ENCODE measurements at regions not wholly inside any gene's neighbourhood (a gene's known extent, or its start where the extent isn't known, plus 50 kb on each side); places are given as distances from the start of the nearest gene placed in this dataset.

GRCh38 chr6:163867518-163868292, 453.2 kb downstream of the QKI start:
- ATAC-seq = no peak
- Histone ChIP-seq H3K27ac (no peak overlapping the region), H3K4me3 (no peak overlapping the region), H3K36me3 (no peaks in the 10 kb centered on the region), H3K27me3 (no peaks in the 10 kb centered on the region), H3K4me1 (no peaks in the 10 kb centered on the region), H3K9me3 (no peaks in the 10 kb centered on the region)
- WGBS, 2 donors (ENCODE audit: low coverage in 1 of 2) = 56 to 60% methylated on average over 11 to 16 of the region's 31 CpGs
- TF ChIP-seq POLR2AphosphoS5 (IDR thresholded peaks at IDR 0.05) = no peak
- TF ChIP-seq EP300 (IDR thresholded peaks at IDR 0.05) = no peak
- TF ChIP-seq POLR2A (IDR thresholded peaks at IDR 0.05) = no peak
- TF ChIP-seq, protein P1, sequence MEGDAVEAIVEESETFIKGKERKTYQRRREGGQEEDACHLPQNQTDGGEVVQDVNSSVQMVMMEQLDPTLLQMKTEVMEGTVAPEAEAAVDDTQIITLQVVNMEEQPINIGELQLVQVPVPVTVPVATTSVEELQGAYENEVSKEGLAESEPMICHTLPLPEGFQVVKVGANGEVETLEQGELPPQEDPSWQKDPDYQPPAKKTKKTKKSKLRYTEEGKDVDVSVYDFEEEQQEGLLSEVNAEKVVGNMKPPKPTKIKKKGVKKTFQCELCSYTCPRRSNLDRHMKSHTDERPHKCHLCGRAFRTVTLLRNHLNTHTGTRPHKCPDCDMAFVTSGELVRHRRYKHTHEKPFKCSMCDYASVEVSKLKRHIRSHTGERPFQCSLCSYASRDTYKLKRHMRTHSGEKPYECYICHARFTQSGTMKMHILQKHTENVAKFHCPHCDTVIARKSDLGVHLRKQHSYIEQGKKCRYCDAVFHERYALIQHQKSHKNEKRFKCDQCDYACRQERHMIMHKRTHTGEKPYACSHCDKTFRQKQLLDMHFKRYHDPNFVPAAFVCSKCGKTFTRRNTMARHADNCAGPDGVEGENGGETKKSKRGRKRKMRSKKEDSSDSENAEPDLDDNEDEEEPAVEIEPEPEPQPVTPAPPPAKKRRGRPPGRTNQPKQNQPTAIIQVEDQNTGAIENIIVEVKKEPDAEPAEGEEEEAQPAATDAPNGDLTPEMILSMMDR (IDR thresholded peaks at IDR 0.05) = no peak

DNA sequence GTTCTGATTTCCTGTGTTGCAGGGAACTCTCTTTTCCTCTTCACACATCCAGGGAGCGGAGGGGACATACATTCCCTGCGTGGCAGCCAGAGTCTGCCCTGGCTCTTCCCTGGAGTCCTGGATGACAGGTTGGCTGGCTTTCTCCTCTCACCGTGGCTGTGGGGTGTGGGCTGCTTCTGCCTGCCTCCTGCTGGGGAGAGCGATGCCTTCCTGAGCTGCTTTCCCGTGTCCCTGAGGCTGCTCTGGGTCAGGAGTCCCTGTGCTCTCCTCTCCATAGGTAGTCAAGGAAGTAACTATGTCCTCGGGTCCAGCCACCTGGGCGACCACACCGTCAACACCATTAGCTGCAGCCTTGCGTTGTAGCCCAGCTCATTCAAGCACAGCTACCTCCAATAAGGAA, 451.7 kb downstream of the QKI start:
- Histone ChIP-seq H3K9me3 (no peaks in the 10 kb centered on the region), H3K36me3 (no peaks in the 10 kb centered on the region), H3K4me3 (no peak overlapping the region), H3K27ac (no peak overlapping the region), H3K4me1 (no peaks in the 10 kb centered on the region), H3K27me3 (no peaks in the 10 kb centered on the region)
- 69 to 78% methylated on average over 3 to 4 of the region's 9 CpGs for WGBS, 2 donors (ENCODE audit: low coverage in 1 of 2)
- TF ChIP-seq EP300 (IDR thresholded peaks at IDR 0.05) = no peak
- no peak for TF ChIP-seq POLR2AphosphoS5 (IDR thresholded peaks at IDR 0.05)
- TF ChIP-seq POLR2A (IDR thresholded peaks at IDR 0.05) = no peak
- TF ChIP-seq, protein P1 (IDR thresholded peaks at IDR 0.05) = no peak
- no peak for ATAC-seq

- WGBS, 2 donors (ENCODE audit: low coverage in 1 of 2) = 100% methylated on average over 1 of the region's 6 CpGs; no CpG with 5 or more reads in 1 of the 2 donors
- no peak overlapping the region for H3K4me3 ChIP-seq
- no peaks in the 10 kb centered on the region for H3K36me3 ChIP-seq
- ATAC-seq = no peak
- no peak overlapping the region for H3K27ac ChIP-seq
- H3K9me3 ChIP-seq = no peaks in the 10 kb centered on the region
- no peaks in the 10 kb centered on the region for H3K27me3 ChIP-seq
- no peaks in the 10 kb centered on the region for H3K4me1 ChIP-seq
- TF ChIP-seq POLR2AphosphoS5 (IDR thresholded peaks at IDR 0.05) (no peak), EP300 (IDR thresholded peaks at IDR 0.05) (no peak), POLR2A (IDR thresholded peaks at IDR 0.05) (no peak)
- TF ChIP-seq, protein P1 (IDR thresholded peaks at IDR 0.05) = no peak
Observed at GRCh38 chr6:163863565-163863964, 449.0 kb downstream of the QKI start.

DNA sequence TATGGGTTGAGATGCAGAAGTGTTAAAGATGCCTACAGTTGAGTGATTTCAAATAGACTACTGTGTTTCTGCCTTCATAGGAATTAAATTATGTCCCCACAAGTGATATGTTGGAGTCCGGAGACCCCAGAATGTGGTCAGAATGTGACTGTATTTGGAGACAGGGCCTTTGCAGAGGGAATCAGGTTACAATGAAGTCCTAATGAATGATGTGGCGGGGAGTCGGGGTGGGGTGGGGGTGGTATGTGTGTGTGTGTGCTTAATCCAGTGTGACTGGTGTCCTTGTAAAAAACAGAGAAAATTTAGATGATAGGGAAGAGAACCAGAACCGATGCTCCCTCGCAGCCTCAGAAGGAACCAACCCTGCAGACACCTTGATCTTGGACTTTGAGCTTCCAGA, 448.2 kb downstream of the QKI start:
- Histone ChIP-seq H3K4me1 (no peaks in the 10 kb centered on the region), H3K4me3 (no peak overlapping the region), H3K9me3 (no peaks in the 10 kb centered on the region), H3K36me3 (no peaks in the 10 kb centered on the region), H3K27ac (no peak overlapping the region), H3K27me3 (no peaks in the 10 kb centered on the region)
- ATAC-seq = no peak
- WGBS, 2 donors (ENCODE audit: low coverage in 1 of 2) = 79 to 82% methylated on average over 5 of the region's 5 CpGs
- no peak for TF ChIP-seq POLR2AphosphoS5 (IDR thresholded peaks at IDR 0.05)
- TF ChIP-seq EP300 (IDR thresholded peaks at IDR 0.05) = no peak
- TF ChIP-seq, protein P1 (IDR thresholded peaks at IDR 0.05) = no peak
- no peak for TF ChIP-seq POLR2A (IDR thresholded peaks at IDR 0.05)

GRCh38 chr6:163861627-163862026, 447.1 kb downstream of the QKI start:
- Histone ChIP-seq H3K36me3 (no peaks in the 10 kb centered on the region), H3K4me3 (no peak overlapping the region), H3K27ac (no peak overlapping the region), H3K9me3 (no peaks in the 10 kb centered on the region), H3K27me3 (no peaks in the 10 kb centered on the region), H3K4me1 (no peaks in the 10 kb centered on the region)
- 85 to 90% methylated on average over 6 to 7 of the region's 8 CpGs for WGBS, 2 donors (ENCODE audit: low coverage in 1 of 2)
- no peak for ATAC-seq
- TF ChIP-seq, protein P1 (IDR thresholded peaks at IDR 0.05) = no peak
- TF ChIP-seq EP300 (IDR thresholded peaks at IDR 0.05) (no peak), POLR2AphosphoS5 (IDR thresholded peaks at IDR 0.05) (no peak), POLR2A (IDR thresholded peaks at IDR 0.05) (no peak)
